NCI-H2171 treated with DMSO at 0.1 percent for 48 hours (cell line): ENCODE measurements at regions not wholly inside any gene's neighbourhood (a gene's known extent, or its start where the extent isn't known, plus 50 kb on each side); places are given as distances from the start of the nearest gene placed in this dataset.
A peak's percentile ranks its signal among the peaks of the same experiment; 100 is the strongest.

Source experiments
- DNase-seq: peaks from one replicate; lab custom pipeline; 2025; lab: John Stamatoyannopoulos, UW

DNA sequence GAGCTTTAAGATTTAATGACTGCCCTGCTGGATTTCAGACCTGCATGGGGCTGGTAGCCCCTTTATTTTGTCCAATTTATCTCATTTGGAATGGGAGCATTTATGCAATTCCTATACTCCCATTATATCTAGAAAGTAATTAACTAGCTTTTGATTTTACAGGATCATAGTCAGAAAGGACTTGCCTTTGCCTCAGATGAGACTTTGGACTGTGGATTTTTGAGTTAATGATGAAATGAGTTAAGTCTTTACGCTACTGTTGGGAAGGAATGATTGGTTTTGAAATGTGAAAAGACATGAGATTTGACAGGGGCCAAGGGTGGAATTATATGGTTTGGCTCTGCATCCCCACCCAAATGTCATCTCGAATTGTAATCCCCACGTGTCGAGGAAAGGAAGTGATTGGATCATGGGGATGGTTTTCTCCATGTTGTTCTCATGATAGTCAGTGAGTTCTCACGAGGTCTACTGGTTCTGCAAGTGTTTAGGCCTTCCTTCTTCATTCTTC is 213.1 kb upstream of the DCN start:
- no peak for DNase-seq

DNA sequence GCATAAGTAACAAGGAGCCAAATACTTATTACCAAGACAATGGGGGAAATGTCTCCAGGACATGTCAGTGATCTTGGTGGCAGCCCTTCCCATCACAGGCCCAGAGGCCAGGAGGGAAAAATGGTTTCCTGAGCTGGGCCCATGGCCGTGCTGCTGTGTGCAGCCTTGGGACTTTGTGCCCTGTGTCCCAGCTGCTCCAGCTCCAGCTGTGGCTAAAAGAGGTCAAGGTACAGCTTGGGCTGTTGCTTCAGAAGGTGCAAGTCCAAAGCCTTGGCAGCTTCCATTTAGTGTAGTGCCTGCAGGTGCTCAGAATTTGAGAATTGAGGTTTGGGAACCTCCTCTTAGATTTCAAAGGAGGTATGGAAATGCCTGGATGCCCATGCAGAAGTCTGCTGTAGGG is 212.3 kb upstream of the DCN start:
- no peak for DNase-seq

- no peak for DNase-seq
These were observed 206.0 kb upstream of the DCN start for GRCh38 chr12:91388573-91388972.

DNA sequence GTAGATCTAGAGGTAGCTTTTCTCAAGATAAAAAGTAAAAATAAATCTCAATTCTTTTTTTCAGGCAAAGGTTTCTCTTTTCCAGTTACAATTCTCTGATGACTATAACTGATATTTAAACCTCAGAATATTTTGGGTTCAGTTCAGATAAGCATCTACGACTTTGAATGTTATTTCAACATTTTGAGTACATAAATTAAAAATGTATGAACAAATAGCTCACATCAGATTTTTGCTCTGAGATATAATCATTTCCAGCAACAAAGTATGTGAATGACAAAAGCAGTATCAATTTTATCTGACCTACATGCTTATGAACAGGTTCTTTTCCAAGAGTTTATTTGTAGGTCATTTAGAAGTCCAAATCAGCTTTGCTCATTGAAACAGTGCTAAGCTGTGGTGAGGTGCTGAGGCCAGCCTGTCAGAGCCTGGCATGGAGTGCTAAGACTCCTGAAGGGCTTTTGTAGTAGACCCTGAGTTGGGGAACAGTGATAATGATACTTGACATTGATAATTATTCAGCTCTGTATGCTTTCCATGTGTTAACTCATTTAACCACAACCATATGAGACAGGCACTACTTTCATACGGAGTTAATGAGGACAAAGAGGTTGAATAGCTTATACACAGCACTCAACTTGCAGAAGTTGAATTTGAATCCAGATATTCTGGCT is 205.0 kb upstream of the DCN start:
- no peak for DNase-seq

DNA sequence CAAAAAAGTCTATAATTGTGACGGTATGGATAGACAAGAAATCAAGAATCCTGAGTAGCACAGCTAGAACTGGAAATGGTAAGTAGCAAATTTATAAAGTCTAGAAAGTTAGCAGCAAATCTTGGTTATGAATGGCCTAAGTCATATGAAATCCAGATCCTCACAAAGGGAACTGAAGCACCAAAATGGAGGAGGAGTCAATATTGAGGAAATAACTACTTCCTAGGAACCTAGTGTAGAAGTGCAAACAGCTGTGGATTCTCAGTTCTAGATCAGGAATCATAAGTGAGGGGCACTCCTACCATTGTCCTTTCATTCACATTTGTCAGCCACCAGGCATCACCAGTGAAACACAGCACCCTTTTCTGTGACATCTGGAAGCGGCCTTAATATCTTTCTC is 202.2 kb upstream of the DCN start:
- DNase-seq, result no peak

GRCh38 chr12:91384366-91384765 is 201.7 kb upstream of the DCN start:
- DNase-seq, result peak; percentile 10

GRCh38 chr12:91383099-91383498 is 200.5 kb upstream of the DCN start:
- DNase-seq, result no peak

DNA sequence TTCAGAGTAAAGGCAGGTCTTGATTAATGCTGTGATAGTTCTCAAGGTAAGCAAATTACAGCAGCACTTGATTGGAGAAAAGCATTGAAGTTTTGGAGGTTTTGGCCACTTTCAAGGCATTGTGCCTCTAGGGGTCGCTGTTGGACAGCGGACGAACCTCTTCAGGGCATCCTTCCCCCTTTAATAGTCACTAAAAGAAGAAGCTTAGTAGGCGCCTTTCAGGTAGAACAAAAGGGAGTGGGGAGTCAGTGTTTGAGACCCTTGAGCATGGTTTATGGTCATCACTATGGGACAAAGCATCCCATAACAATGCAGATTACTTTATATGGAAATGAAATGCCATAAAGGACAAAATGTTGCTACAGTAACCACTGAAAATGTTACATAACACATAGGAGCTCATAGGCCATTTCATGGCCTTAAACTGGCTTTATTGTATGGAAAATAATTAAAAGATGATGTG is 199.5 kb upstream of the DCN start:
- peak; percentile 58 for DNase-seq

DNA sequence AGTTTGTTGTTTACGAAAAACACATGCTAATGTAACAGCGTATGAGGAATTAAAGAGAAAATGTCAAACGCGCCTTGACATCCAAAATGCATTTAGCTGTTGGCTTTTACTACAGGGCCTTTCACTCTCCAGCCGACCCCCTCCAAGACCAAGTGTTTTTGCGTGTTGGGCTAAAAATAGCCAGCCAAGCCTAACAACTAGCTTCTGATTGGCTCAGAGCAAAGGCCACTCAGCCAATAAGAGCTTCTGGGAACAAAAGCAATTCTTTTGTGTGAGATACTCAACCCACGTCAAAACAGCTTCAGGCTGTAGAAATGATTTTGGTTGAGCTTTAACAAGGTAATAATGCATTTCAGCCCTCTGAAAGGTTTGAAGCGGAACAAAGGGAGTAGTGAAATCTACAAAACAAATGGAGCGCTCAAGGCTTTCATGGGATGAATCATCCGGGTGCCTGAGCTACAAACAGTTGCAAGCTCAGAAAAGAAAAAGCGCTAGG is 198.7 kb upstream of the DCN start:
- DNase-seq, result no peak

DNA sequence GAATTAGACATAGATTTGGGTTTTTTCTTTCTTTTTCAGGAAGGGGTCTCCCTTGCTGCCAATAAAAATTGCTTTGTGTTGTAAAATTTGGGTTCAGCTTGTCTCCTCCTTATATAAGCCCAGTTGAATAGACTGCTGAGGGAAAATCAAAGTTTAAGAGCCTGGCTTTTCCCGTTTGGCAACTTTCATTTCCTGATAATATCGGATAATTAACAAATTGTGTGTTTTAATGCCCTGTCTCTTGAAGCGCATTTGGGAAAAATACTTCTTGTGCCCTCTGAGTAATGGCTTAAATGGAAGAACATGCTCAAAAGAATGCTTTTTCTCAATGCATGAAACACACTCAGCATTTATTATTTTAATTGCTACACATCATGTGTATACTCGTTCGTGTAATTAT is 198.0 kb upstream of the DCN start:
- no peak for DNase-seq

DNA sequence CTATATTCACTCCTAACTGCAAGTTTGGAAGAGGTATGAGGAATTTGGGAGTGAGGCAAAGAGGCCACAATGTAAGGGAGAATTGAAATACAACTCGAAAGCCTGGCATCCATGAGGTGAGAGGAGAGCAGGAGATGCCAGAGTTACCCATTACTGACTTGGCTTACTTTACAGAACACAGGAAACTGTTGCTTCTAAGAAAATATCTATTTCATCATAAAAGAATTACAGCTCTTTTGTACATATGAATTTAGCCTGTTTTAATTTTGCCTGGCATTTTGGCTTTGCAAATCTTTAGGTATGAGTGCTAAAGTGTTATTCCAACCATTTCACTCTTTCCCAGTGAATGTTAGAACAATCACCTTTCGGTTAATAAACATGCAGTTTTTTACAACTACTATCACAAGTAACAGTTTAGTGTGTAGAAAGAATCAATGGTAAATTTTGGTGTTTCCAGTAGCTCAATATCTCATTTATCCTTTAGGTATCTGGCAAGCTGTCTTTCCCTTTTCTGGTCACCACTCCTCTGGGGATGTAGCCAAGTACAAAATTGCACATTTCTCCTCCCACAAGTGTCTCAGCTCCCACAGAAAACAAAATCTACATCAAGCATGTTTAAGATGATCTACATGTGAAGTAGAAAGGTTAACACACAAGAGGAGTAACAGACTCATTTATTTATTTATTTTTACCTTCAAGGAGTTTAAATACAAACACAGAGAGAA is 196.6 kb upstream of the DCN start:
- DNase-seq, result no peak

DNA sequence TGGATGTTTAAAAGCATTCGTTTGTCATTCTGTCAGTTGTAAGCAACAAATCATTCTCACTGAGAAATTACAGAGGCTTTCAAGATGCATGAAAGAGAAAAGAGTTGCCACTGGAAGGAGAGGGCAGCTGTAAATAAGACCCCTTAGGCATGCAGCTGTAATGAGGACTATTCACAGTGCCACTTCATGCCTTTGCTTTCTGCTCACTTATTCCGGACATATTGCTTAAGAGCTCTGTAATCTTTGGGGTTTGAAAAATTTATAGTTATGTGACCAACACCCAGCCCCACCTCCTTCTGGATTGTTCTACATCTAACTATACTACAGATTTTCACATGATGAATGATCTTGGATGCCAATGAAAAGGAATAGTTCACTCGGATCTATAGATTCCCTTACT is 194.8 kb upstream of the DCN start:
- no peak for DNase-seq

DNA sequence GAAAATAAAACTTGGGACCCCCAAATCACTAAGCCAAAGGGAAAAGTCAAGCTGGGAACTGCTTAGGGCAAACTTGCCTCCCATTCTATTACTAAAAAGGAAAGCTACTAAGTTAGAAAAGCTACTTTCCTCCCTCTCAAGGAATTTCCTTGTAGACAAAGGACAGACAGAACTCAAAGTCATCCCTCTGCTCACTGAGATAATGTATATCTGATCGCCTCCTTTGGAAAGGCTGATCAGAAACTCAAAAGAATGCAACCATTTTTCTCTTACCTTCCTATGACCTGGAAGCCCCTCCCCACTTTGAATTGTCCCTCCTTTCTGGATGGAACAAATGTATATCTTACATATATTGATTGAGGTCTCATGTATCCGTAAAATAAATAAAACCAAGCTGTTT is 190.5 kb upstream of the DCN start:
- DNase-seq, result peak; percentile 21

DNA sequence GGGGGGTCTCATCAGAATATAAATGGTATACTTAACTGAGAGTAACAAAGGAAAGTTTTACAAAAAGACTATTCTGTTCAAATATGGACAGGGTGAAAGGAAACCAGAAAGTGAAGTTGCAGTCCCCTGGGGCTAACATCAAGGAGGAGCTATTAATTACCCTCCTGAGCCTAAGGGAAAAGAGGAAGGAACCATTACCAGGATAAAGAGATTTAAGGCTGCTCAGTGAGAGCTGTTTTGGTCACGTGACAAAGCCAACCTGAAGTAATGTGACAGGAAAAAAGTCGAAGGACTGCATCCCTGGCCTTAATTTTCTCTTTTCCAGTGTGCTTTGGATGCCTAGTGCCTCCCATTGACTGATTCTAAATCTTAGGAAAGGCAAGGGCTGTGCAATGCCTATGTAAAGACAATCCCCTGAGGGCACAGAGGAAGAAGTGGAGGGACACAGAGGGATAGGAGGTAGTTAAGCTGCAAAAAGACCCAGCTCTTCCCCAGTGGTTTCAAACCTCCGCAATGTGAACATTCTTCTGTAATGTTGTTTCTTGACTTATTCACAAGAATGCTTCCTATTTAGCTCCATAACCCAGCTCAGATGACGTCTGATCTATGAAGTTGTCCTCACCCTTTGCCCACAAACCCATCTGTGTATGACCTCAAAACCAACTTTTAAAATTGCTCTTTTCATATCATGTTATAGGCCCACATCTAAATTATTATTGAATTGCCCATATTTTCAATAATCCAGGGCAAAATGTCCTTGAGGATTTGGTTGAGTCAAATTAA is 187.7 kb upstream of the DCN start:
- DNase-seq, result no peak

GRCh38 chr12:91368613-91369012 is 186.0 kb upstream of the DCN start:
- no peak for DNase-seq

DNA sequence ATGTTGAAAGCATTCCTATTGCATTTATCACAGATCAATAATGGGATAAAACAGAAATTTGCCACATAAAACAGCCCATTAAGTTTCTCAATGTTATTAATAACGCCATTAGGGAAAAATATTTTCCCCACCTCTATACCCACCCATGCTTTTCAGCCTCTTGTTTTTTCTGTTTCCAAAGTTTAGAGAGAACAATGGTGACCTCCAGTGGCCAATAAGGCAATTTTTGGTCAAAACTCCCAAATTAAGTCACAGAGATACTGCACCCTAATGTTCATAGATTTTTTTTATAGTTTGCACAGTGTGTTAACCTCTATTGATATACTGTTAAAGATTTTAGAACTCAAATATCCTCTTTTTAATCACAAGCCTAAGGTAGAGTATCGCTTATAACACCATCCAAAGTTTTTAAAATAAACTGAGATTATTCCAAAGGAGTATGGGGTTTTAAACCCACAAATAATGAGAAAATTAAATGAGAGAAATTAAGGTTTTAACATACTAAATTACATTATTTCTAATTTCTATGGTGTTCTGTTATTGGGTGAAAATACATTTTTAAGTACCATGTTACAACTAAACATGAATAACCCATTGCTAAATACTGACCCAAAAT is 184.7 kb upstream of the DCN start:
- peak; percentile 49 for DNase-seq

DNA sequence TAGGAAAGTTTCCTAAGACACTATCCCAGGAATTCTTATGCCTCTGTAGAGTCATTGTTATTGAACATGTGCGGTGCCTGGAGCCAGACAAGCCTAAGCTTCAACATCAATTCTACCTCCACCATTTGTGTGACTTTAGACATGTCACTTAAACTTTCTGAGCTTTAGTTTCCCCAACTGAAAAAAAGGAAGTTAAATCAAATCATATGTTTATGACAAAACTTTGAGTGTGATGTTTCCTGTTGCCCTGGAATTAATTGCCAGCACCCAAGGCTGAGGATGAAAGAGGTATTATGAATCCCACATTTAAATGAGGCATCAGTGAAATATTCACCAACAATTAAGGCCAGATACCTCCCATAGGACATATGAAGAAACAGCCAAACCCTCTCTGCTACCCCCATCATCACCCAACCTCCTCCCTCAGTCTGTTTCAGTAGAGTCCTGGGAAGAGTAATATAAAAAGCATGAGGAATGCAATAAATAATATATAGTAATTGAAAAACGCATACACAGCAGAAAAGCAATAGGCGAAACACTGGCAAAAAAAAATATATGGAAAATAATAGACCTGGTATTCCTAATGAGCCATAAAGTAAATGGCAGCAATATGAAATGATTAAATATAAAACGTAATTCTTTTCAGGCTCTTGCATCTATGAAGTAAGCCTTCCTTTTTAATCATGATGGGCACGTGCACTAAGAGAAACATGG is 182.0 kb upstream of the DCN start:
- no peak for DNase-seq

GRCh38 chr12:91361864-91362263 is 179.2 kb upstream of the DCN start:
- peak; percentile 56 for DNase-seq

- DNase-seq, result no peak
These were observed 174.8 kb upstream of the DCN start for GRCh38 chr12:91357381-91357780.

GRCh38 chr12:91356405-91356804 is 173.8 kb upstream of the DCN start:
- DNase-seq, result no peak
